CD4-positive, alpha-beta T cell treated with Interleukin-4 for 4 hours (primary cell): ENCODE measurements at regions not wholly inside any gene's neighbourhood (a gene's known extent, or its start where the extent isn't known, plus 50 kb on each side); places are given as distances from the start of the nearest gene placed in this dataset.

Source experiments
- DNase-seq: peaks from one replicate; pipeline ENCODE4 v3.0.0-alpha.2; 2020

DNA sequence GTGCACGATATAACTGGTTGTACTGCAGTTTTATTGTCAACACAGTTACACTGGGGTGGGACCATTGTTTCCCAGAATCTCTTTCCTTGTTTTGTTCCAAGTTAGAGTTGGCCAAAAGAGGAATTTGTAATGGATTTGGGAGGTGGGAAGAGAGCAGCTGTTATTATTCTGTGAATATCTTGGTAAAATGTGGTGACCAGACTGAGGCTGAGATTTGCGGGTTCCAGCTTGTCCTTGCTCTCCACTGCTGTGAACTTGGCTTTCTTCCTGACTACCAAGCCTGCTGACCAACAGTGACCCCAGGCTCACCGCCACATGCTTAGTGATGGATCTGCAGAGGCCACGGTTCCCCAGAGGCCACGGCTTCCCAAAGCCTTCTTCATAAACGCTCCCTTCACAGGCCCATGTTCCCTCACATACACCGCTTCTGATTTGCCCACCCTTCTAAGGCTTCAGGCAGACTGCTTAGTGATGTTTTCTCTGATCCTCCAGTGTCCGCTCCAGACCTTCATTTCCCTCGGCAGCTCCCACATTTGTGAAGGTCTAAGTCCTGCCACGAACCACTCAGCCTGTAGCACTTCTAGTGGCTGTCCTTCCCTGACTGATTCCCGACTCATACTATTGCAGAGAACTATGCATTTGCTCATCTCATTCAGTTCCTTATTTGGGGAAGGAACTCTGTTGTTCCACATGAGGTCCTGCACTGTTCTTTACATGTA is 525.5 kb upstream of the RGMA start:
- no peak for DNase-seq

GRCh38 chr15:93613386-93613785 is 524.4 kb upstream of the RGMA start:
- no peak for DNase-seq

- no peak for DNase-seq
Observed at GRCh38 chr15:93612953-93613352, 523.9 kb upstream of the RGMA start.

DNA sequence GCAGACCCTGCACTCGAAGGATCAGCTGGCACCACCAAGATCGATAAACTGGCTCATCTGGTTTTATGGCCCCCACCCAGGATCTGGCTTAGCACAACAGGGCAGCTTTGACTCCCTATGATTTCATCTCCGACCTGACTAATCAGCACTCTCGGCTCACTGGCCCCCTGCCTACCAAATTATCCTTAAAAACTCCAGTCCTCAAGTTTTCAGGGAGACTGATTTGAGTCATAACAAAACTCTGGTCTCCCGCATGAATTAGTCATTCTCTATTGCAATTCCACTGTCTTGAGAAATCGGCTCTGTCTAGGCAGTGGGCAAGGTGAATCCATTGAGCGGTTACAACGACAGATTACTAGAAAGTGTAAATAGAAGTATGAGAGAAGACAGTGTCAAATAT is 521.9 kb upstream of the RGMA start:
- DNase-seq, result no peak

DNA sequence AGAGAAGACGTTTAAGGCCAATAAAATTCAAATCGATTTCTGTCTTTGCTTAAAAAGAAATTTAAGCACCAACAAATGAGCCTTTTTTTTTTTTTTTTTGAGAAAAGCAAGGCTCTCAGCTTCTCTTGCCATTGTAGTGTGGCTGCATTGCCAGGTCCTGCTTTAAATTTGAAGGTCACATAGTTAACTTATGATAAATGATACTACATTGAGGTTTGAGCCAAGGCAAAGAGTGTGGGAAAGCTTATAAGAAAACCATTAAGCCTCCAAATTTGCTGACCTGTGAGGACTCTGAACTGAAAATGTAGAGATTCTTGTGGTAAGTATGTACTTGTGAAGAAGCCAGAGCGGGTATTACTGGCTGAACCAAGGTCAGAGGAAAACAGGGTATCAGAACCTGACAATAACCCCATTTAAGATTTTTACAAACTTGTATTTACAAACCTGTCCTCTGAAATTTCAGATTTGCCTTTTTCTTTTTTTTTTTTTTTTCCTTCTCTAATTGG is 519.7 kb upstream of the RGMA start:
- no peak for DNase-seq

DNA sequence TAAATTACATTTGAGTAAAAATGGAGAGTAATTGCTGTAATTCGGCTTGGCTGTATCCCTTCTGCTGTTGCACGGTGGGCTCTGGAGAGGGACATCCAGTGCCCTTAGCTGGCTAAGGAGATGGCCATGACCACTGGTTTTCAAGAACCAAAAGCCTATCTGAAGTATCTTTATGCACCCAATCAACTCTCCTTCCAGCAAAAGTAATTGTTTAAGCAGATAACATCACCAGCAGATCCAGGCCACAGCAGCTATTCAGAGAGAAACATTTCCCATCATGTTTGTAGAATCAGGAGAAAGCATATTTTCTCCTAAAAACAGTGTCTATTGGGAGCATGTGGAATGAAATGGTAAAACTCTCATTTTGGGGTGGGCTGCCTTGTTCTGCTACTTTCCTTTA is 514.5 kb upstream of the RGMA start:
- DNase-seq, result no peak

- DNase-seq, result no peak
Observed at GRCh38 chr15:93587059-93587521, 498.1 kb upstream of the RGMA start.

- no peak for DNase-seq
Observed at GRCh38 chr15:93585012-93585411, 496.0 kb upstream of the RGMA start.

DNA sequence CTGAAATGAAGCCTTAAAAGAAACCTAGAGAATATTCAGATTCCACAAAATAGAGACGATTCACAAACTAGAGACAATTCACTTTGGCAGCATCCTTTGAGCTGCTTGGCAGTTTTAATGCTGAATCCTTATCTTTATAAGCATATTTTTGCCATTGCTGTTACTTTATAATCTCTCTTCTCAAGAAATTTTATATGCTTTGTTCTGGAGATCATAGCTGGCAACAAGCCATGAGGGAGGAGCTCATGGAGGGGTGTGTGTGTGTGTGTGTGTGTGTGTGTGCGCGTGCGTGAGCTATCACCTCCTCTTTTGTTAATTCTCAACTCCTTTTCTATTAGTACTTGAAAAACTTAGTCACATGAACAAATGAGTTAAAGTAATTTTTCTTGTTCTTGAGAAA is 495.0 kb upstream of the RGMA start:
- DNase-seq, result no peak

GRCh38 chr15:93583552-93583951 is 494.5 kb upstream of the RGMA start:
- no peak for DNase-seq

DNA sequence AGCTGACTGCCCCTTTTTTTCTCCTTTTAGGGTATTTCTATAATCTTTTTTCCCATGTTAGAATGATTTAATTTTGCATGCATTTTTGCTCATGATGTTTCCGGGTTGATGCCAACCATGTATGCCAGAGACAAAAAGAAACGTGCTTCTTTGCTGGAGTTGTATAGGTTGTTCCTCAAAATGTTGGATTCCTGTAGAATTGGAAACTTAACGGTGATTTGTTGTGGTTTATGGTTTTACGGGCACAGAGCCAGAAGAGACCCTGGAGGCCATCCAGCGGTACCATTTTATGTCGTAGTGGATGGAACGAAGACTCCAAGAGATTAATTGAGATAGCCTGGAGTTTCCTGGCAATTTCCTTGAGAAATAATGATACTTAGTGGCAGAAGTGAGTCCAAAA is 481.5 kb upstream of the RGMA start:
- no peak for DNase-seq

GRCh38 chr15:93566762-93567161 is 477.8 kb upstream of the RGMA start:
- no peak for DNase-seq

DNA sequence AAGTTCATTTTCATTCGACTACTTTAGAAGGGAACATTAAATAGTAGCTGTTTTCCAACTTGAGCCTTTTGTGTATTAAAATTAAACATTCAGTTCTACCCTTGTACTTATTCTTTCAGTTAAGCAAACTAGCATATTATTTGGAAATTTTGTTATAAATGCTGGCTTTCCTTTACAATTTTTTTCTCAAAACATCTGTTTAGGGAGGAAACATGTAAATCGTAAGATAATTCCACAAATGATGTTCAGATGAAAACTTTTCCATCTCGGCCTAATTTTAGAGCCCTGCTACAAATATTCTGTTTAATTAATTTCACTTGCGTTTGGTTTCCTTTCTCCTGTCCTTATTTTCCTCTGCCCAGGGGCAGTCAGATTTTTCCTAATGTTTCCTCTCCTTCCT is 476.2 kb upstream of the RGMA start:
- no peak for DNase-seq

DNA sequence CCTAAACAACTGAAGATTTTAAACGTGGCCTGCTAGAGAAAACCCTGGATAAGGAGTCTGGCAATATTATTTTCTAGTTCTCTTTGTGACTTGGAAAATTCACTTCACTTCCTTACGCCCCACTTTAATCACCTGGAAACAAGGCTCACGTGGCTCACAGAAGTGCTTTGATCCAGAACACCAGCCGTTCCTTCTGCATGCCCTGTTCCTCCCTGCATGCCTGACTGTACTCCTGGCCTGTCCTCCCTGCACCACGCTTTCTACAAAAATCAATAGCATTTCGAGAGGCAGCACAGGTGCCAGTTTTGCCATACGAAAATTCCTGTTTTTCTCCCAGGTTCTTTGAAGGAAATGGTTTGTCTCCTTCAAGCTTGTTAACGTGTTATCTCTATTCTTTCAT is 474.2 kb upstream of the RGMA start:
- DNase-seq, result no peak

DNA sequence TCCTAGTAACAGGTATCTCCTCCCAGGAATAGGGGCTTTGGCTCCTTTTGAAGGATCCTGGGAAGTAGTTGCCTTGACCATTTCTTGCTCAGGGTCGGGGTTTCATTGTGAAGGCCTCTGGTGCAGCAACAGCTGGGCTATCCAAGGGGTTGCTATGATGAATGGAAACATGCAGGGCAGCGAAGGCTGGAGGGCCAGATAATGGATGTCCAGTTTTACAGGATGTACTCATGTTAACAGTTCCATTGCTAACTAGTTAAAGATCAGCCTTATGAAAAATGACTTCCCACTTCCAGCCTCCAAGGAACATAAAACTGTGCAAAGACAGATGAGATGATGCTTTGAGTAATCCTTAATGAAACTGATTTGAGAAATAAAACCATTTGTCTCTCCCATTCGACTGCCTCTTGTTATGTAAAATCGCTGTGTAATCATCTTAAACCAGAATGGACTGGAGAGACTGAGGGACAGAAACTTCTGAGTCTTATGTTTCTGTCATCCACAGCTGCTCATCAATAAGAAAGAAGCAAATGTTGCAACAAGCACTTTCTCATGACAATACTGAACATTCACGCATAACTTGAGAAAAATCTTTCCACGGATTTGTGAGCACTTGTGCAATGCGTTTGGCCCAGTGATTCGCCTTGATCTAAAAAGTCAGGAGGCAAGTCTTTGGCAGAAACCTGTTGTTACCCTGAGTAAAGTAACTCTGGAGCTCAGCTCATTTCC is 473.5 kb upstream of the RGMA start:
- DNase-seq, result no peak

DNA sequence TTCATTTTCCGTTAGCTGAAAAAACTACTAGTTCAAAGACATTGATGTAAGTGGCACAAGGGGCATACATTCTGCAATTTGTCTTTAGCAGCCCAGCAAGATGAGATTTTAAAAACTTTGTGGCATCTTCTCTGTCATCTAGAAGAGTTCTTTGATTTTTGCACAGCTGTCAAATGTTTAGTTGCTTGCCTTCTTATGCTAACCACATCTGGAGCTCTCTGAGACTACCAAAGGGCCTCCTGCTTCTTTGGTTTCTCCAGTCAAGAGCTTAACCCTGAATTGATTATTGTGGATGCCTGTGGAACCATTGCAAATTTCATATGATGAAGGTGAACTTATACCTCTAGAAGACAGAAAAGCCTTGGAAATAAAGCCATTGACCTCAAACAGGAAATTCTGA is 468.7 kb upstream of the RGMA start:
- DNase-seq, result no peak

GRCh38 chr15:93553167-93553935 is 464.3 kb upstream of the RGMA start:
- DNase-seq, result no peak

- no peak for DNase-seq
Observed at GRCh38 chr15:93543093-93543492, 454.1 kb upstream of the RGMA start.

DNA sequence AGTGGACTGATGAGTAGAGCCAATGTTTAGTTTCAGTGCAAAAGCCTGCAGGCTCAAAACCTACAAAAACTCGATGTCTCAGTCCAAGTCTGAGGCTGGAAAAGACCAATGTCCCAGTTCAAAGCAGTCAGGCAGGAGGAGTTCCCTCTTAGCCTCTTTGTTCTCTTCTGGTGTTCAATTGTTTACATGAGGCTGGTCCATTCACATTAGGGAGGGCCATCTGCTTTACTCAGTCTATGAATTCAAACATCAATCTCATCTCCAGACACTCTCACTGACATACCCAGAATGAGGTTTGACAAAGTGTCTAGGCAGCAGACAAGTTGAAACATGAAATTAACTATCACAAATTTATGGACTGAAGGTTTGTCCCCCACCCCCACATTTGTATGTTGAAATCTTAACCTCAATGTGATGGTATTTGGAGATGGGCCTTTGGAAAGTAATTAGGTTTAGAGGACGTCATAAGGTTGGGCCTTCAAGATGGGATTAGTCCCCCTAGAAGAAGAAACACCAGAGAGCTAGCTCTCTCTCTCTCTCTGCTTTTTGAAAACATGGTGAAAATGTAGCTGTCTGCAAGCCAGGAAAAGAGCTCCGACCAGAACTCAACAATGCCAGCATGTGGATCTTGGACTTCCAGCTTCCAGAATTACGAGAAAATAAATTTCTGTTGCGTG is 438.5 kb upstream of the RGMA start:
- DNase-seq, result no peak

DNA sequence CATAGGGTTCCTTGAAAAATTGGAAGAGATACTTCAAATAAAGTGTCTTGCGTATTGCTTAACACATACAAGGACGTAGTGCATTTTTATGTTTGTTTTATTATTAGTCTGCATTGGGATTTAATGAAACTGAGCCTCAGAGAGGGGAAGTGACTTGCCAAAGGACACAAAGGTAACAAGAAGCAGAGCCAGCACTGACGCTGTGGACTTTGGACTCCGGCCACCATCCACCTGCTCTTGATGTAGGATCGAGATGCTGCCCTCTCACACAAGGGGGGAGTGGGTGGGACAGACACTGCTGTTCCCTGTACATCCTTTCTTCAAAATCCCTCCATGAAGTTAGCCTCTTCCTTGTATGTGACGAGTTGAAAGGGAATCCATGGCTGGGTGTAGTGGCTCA is 435.4 kb upstream of the RGMA start:
- DNase-seq, result no peak

DNA sequence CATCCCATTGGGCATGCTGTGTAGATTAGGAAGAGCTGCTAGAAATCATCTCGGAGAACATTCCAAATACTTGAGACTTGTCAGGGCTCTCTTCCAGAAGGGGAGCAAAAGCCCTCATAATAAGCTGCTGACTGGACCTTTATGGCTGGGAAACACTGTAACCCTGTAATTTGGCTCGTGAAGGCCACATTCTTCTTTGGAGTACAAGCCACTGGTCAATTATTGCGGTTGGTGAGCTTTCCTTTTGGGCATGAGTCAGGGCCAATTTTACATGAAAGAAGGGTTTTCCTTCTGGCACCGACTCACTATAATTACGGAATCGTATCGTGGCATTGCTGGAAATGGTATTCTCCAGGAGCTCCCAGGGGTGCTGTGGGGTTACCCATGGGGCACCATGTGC is 434.5 kb upstream of the RGMA start:
- DNase-seq, result no peak

DNA sequence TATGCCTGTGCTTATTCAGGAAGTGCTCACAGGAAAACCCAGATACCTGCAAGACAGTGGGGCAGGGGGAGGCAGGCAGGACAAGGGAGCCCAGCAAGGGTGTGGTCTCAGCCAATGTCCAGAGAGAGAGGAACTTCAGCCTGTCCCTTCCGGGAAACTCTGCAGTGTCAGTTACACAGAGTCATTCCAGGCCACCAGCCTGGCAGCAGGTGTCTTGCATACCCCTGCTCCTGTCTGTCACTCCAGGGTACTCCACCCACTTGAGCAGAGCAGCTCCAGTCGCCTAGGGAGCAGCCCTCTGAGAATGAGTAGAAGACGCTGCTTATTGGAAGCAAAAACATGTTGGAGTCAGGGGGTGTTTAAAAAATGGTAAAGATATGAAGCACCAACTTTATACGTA is 431.2 kb upstream of the RGMA start:
- no peak for DNase-seq

GRCh38 chr15:93519599-93519998 is 430.6 kb upstream of the RGMA start:
- no peak for DNase-seq
